ENCODE measurements at regions not wholly inside any gene's neighbourhood (a gene's known extent, or its start where the extent isn't known, plus 50 kb on each side); places are given as distances from the start of the nearest gene placed in this dataset.
"Not testable (repeated sequence)": the region's sequence is repeated elsewhere in the genome, so short reads cannot be mapped to it uniquely, and the experiment has no call there.

DNA sequence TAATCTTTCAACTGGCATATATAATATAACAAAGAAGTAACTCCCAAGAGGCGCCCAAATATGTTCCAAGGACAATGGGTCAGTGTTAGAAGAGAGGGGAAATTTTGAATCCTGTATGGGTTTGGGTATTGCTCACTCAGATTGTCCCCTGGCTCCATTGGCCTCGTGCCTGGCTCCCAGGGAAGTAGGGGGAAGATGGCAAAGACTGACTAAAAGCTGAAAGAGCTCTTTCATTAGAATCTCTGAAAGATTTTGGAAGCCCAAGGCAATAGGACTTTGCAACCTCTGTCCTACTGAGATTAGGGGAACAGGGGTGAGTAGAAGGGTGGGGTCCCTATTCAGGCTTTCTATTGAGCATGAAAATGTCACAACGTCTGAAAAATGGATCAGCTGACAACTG is 1272.8 kb upstream of the ZEB2 start:
- Histone ChIP-seq H3K9me3 (no peaks in the 10 kb centered on the region), H3K27ac (no peak overlapping the region), H3K36me3 (no peaks in the 10 kb centered on the region), H3K4me3 (no peak overlapping the region), H3K4me1 (no peaks in the 10 kb centered on the region), H3K27me3 (no peaks in the 10 kb centered on the region)
- no peak for TF ChIP-seq POLR2A (IDR thresholded peaks at IDR 0.05)
- TF ChIP-seq EP300 (IDR thresholded peaks at IDR 0.05), result no peak
- 63% methylated on average over 3 of the region's 3 CpGs for WGBS
- no peak for DNase-seq (ENCODE audit: low spot score in 2 of 2)

DNA sequence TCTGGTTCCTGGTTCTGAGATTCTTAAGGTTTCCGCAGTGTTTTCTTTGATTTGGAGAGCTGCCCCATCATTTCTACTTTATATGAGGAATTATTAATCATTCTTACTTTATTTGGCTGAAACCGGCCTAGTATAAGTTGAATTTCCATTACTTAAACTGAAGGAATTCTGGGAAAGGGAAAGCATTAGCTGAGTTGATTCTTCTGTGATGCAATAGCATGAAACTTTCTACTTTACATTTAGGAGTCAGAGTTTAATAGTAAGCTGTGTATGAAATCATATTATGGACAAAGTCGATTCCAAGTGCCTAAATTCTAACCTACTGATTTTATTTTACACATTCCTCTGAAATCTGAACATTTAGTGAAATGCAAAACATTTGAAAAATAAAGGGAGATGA is 1269.7 kb upstream of the ZEB2 start:
- Histone ChIP-seq H3K4me3 (no peak overlapping the region), H3K4me1 (no peaks in the 10 kb centered on the region), H3K27me3 (no peaks in the 10 kb centered on the region), H3K9me3 (no peaks in the 10 kb centered on the region), H3K27ac (no peak overlapping the region), H3K36me3 (no peaks in the 10 kb centered on the region)
- 95% methylated on average over 3 of the region's 3 CpGs for WGBS
- DNase-seq (ENCODE audit: low spot score in 2 of 2), result no peak
- TF ChIP-seq POLR2A (IDR thresholded peaks at IDR 0.05) (no peak), EP300 (IDR thresholded peaks at IDR 0.05) (no peak), POLR2AphosphoS5 (IDR thresholded peaks at IDR 0.05) (no peak)
- TF ChIP-seq, protein P1, sequence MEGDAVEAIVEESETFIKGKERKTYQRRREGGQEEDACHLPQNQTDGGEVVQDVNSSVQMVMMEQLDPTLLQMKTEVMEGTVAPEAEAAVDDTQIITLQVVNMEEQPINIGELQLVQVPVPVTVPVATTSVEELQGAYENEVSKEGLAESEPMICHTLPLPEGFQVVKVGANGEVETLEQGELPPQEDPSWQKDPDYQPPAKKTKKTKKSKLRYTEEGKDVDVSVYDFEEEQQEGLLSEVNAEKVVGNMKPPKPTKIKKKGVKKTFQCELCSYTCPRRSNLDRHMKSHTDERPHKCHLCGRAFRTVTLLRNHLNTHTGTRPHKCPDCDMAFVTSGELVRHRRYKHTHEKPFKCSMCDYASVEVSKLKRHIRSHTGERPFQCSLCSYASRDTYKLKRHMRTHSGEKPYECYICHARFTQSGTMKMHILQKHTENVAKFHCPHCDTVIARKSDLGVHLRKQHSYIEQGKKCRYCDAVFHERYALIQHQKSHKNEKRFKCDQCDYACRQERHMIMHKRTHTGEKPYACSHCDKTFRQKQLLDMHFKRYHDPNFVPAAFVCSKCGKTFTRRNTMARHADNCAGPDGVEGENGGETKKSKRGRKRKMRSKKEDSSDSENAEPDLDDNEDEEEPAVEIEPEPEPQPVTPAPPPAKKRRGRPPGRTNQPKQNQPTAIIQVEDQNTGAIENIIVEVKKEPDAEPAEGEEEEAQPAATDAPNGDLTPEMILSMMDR (IDR thresholded peaks at IDR 0.05), result no peak

GRCh38 chr2:145787597-145788361 is 1267.9 kb upstream of the ZEB2 start:
- H3K9me3 ChIP-seq; H3K27ac ChIP-seq; H3K36me3 ChIP-seq; H3K4me3 ChIP-seq; H3K27me3 ChIP-seq; H3K4me1 ChIP-seq; DNase-seq (ENCODE audit: low spot score in 2 of 2): not testable (repeated sequence)
- WGBS, result 94% methylated on average over 6 of the region's 6 CpGs

GRCh38 chr2:145782607-145783006 is 1262.7 kb upstream of the ZEB2 start:
- not testable (repeated sequence) for H3K4me3 ChIP-seq; H3K27me3 ChIP-seq; H3K4me1 ChIP-seq; H3K27ac ChIP-seq; H3K9me3 ChIP-seq; H3K36me3 ChIP-seq; DNase-seq (ENCODE audit: low spot score in 2 of 2)
- WGBS, result 87% methylated on average over 4 of the region's 5 CpGs

DNA sequence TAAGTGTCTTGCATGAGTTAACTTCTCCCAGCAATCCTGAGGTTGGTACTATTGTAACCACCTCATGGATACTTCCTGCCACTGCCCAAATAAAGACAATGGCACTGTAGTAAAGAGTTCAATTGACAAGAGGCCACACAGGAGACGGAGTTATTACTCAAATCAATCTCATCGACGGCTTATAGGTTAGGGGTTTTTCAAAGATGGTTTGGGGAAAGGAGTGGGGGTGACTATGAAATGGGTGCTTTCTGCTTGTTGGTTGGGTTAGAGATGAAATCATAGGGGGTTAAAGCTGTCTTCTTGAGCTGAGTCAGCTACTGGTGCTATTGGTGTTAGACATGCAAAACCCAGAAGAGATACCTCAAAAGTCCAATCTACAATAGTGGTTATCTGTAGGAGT is 1258.0 kb upstream of the ZEB2 start:
- H3K27me3 ChIP-seq, result no peaks in the 10 kb centered on the region
- no peaks in the 10 kb centered on the region for H3K9me3 ChIP-seq
- no peaks in the 10 kb centered on the region for H3K4me1 ChIP-seq
- H3K27ac ChIP-seq, result no peak overlapping the region
- no peak for DNase-seq (ENCODE audit: low spot score in 2 of 2)
- 96% methylated on average over 3 of the region's 3 CpGs for WGBS
- TF ChIP-seq, protein P1 (IDR thresholded peaks at IDR 0.05), result no peak
- TF ChIP-seq EP300 (IDR thresholded peaks at IDR 0.05), result no peak
- no peak for TF ChIP-seq POLR2A (IDR thresholded peaks at IDR 0.05)
- TF ChIP-seq POLR2AphosphoS5 (IDR thresholded peaks at IDR 0.05), result no peak
- no peak overlapping the region for H3K4me3 ChIP-seq
- no peaks in the 10 kb centered on the region for H3K36me3 ChIP-seq

- Histone ChIP-seq H3K27ac (no peak overlapping the region), H3K4me1 (no peaks in the 10 kb centered on the region), H3K36me3 (no peaks in the 10 kb centered on the region), H3K4me3 (no peak overlapping the region), H3K9me3 (no peaks in the 10 kb centered on the region), H3K27me3 (no peaks in the 10 kb centered on the region)
- no peak for TF ChIP-seq POLR2A (IDR thresholded peaks at IDR 0.05)
- TF ChIP-seq EP300 (IDR thresholded peaks at IDR 0.05), result no peak
- no peak for TF ChIP-seq POLR2AphosphoS5 (IDR thresholded peaks at IDR 0.05)
- TF ChIP-seq, protein P1 (IDR thresholded peaks at IDR 0.05), result no peak
- WGBS, result 76% methylated on average over 2 of the region's 2 CpGs
- DNase-seq (ENCODE audit: low spot score in 2 of 2), result no peak
Observed at GRCh38 chr2:145777297-145777696, 1257.4 kb upstream of the ZEB2 start.

DNA sequence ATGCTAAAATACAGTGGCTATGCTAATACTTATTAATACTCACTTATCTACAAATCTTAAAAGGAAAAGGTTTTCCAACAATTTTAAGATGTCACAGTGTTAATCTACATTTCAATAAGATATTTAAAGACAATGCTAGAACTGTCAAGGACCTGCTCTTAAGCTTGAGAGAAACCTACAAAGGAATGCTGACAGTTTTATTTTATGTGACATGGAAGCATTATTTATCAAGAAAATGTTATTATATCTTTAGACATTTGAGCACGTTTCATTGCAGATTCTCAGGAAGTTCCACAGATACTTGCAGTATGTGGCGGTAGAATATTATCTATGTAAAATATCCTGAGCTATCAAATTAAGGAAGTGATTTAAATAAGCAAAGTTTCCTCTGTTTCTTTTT is 1255.7 kb upstream of the ZEB2 start:
- no peaks in the 10 kb centered on the region for H3K9me3 ChIP-seq
- H3K36me3 ChIP-seq, result no peaks in the 10 kb centered on the region
- TF ChIP-seq, protein P1 (IDR thresholded peaks at IDR 0.05), result no peak
- TF ChIP-seq EP300 (IDR thresholded peaks at IDR 0.05) (no peak), POLR2A (IDR thresholded peaks at IDR 0.05) (no peak), POLR2AphosphoS5 (IDR thresholded peaks at IDR 0.05) (no peak)

More for the DNA sequence above, 1255.7 kb upstream of the ZEB2 start:
- H3K27ac ChIP-seq, result no peak overlapping the region
- no peak overlapping the region for H3K4me3 ChIP-seq
- DNase-seq (ENCODE audit: low spot score in 2 of 2), result no peak
- H3K4me1 ChIP-seq, result no peaks in the 10 kb centered on the region
- no peaks in the 10 kb centered on the region for H3K27me3 ChIP-seq
- 60% methylated on average over 2 of the region's 2 CpGs for WGBS

All from suprapubic skin (tissue), 4 donors.